Keratinocyte (primary cell): ENCODE measurements at regions not wholly inside any gene's neighbourhood (a gene's known extent, or its start where the extent isn't known, plus 50 kb on each side); places are given as distances from the start of the nearest gene placed in this dataset.
A peak's percentile ranks its signal among the peaks of the same experiment; 100 is the strongest.

Source experiments
- DNase-seq: peaks from one replicate; pipeline ENCODE4 v3.0.0-alpha.2; 2011; ENCODE audit warnings: low read depth, missing footprints, low spot score
- FAIRE-seq: peaks from 2 replicates; lab custom pipeline; 2011; peaks lifted over from hg19 to GRCh38; lab: Jason Lieb, UNC
- H2AFZ ChIP-seq: 2 replicates; pipeline ENCODE4 v1.6.0; 2012; ENCODE audit warnings: low read length, control low read depth, inconsistent platforms; ENCODE audit not compliant: control insufficient read depth
- H3K27ac ChIP-seq: 2 replicates; pipeline ENCODE4 v1.5.1; 2011; ENCODE audit warnings: low read length; ENCODE audit not compliant: control insufficient read depth, insufficient read depth
- H3K27me3 ChIP-seq: 3 replicates; pipeline ENCODE4 v1.6.0; 2011; ENCODE audit warnings: low read length; ENCODE audit not compliant: control insufficient read depth, insufficient read depth; ENCODE audit errors: extremely low read depth
- H3K36me3 ChIP-seq, 2 experiments: 2 replicates in 1 of 2; 3 replicates in 1 of 2; pipeline ENCODE4 v1.5.1; 2011; ENCODE audit warnings: low read length in 2 of 2, mild to moderate bottlenecking in 1 of 2; ENCODE audit not compliant: control insufficient read depth in 2 of 2, insufficient read depth in 2 of 2; ENCODE audit errors: extremely low read depth in 1 of 2
- H3K4me1 ChIP-seq: 3 replicates; pipeline ENCODE4 v1.5.1; 2011; ENCODE audit warnings: low read length; ENCODE audit not compliant: control insufficient read depth, insufficient read depth; ENCODE audit errors: extremely low read depth
- H3K4me2 ChIP-seq: 3 replicates; pipeline ENCODE4 v1.6.0; 2011; ENCODE audit warnings: low read depth, low read length; ENCODE audit not compliant: control insufficient read depth, insufficient read depth; ENCODE audit errors: extremely low read depth
- H3K4me3 ChIP-seq, 3 experiments: fragments of 200-600 bp in 1 of 3; sonication (generic) in 1 of 3; 2 replicates in 2 of 3; 3 replicates in 1 of 3; pipeline ENCODE4 v1.5.1; 2011 to 2016; ENCODE audit warnings: low read length in 3 of 3, mild to moderate bottlenecking in 3 of 3, control low read depth in 2 of 3, inconsistent platforms in 1 of 3, low read depth in 1 of 3, mixed read lengths in 1 of 3, mixed run types in 1 of 3, moderate library complexity in 1 of 3; ENCODE audit not compliant: control insufficient read depth in 2 of 3, insufficient read depth in 2 of 3; ENCODE audit errors: extremely low read depth in 1 of 3
- H3K79me2 ChIP-seq: 2 replicates; pipeline ENCODE4 v1.6.0; 2012; ENCODE audit warnings: low read length; ENCODE audit not compliant: control insufficient read depth, insufficient read depth
- H3K9ac ChIP-seq: 3 replicates; pipeline ENCODE4 v1.6.0; 2011; ENCODE audit warnings: low read length; ENCODE audit not compliant: control insufficient read depth, insufficient read depth; ENCODE audit errors: extremely low read depth
- H3K9me1 ChIP-seq: 3 replicates; pipeline ENCODE4 v1.6.0; 2011; ENCODE audit warnings: low read length; ENCODE audit not compliant: control insufficient read depth, insufficient read depth; ENCODE audit errors: extremely low read depth
- H3K9me3 ChIP-seq: 2 replicates; pipeline ENCODE4 v1.5.1; 2012; ENCODE audit warnings: low read depth, low read length; ENCODE audit not compliant: control insufficient read depth
- H4K20me1 ChIP-seq: 3 replicates; pipeline ENCODE4 v1.6.0; 2011; ENCODE audit warnings: low read length; ENCODE audit not compliant: control insufficient read depth, insufficient read depth; ENCODE audit errors: extremely low read depth
- EZH2 ChIP-seq: IDR thresholded peaks from one replicate; pipeline ENCODE4 v1.6.1; 2012; ENCODE audit warnings: inconsistent platforms, mild to moderate bottlenecking, low read length, moderate library complexity
- dilution Hi-C: fragments of 300-500 bp; cut with MboI; formaldehyde crosslinking; loops from one replicate; pipeline ENCODE4 v1.7.0; 2020; ENCODE audit warnings: low sequenced_read_pairs; ENCODE audit not compliant: extremely low pct_ligation_motif_present
- TF ChIP-seq, protein P1 (sequence below), 3 experiments: IDR thresholded peaks in 1 of 3; conservative IDR thresholded peaks in 1 of 3; optimal IDR thresholded peaks in 1 of 3; 2 replicates in 2 of 3; 3 replicates in 1 of 3; pipeline versions ENCODE3 to v1.5.1; 2011; ENCODE audit warnings: low read length in 3 of 3, mild to moderate bottlenecking in 3 of 3, moderate library complexity in 2 of 3, control low read depth in 1 of 3, inconsistent platforms in 1 of 3; ENCODE audit not compliant: insufficient read depth in 2 of 3; ENCODE audit errors: extremely low read depth in 1 of 3

- H3K9ac ChIP-seq: no peak overlapping the region
- H3K4me3 ChIP-seq: peak overlapping the region; percentile 5 to 27 (median 12)
- H3K36me3 ChIP-seq: no peaks in the 10 kb centered on the region
Observed at GRCh38 chr5:176133289-176133870, 104.8 kb upstream of the SIMC1 start.

DNA sequence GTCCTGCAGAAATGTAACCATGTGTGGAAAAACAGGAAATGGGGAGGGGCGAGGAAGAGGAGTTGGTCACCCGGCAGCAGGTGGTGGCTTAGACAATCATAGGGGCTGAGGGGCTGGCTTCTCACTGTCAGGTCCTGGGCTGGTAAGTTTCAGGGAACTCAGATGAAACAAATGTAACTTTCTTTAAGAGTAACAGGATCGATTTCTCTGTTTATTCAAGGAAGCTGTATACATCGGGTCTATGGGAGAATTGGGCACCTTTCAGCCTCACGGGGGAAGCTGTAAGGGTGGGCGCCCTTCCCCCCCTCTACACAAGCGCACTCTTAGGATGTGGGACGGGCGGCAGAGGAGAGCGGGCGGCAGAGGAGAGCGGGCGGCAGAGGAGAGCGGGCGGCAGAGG lies 104.3 kb upstream of the SIMC1 start:
- H3K79me2 ChIP-seq: no peaks in the 10 kb centered on the region
- peaks cover 2% of the 10 kb centered on the region for H3K4me1 ChIP-seq
- DNase-seq (no peak), FAIRE-seq (no peak)
- H3K36me3 ChIP-seq: no peaks in the 10 kb centered on the region
- no peak overlapping the region for H3K4me3 ChIP-seq
- no peak overlapping the region for H3K9ac ChIP-seq
- no peaks in the 10 kb centered on the region for H4K20me1 ChIP-seq
- no peaks in the 10 kb centered on the region for H3K9me3 ChIP-seq
- TF ChIP-seq, protein P1, sequence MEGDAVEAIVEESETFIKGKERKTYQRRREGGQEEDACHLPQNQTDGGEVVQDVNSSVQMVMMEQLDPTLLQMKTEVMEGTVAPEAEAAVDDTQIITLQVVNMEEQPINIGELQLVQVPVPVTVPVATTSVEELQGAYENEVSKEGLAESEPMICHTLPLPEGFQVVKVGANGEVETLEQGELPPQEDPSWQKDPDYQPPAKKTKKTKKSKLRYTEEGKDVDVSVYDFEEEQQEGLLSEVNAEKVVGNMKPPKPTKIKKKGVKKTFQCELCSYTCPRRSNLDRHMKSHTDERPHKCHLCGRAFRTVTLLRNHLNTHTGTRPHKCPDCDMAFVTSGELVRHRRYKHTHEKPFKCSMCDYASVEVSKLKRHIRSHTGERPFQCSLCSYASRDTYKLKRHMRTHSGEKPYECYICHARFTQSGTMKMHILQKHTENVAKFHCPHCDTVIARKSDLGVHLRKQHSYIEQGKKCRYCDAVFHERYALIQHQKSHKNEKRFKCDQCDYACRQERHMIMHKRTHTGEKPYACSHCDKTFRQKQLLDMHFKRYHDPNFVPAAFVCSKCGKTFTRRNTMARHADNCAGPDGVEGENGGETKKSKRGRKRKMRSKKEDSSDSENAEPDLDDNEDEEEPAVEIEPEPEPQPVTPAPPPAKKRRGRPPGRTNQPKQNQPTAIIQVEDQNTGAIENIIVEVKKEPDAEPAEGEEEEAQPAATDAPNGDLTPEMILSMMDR (optimal IDR thresholded peaks at IDR 0.05 in 1 of 3, IDR thresholded peaks at IDR 0.05 in 1 of 3, conservative IDR thresholded peaks at IDR 0.05 in 1 of 3; ENCODE audit: extremely low read depth in 1 of 3, insufficient read depth in 2 of 3, low read length in 3 of 3): no peak
- peak; percentile 45 for TF ChIP-seq EZH2
- H3K27me3 ChIP-seq: peaks cover 6% of the 10 kb centered on the region
- no peak overlapping the region for H2AFZ ChIP-seq
- dilution Hi-C loops: no loop called here
- no peaks in the 10 kb centered on the region for H3K9me1 ChIP-seq
- no peak overlapping the region for H3K27ac ChIP-seq
- H3K4me2 ChIP-seq: no peak overlapping the region

More at GRCh38 chr5:176133289-176133870, 104.8 kb upstream of the SIMC1 start:
- dilution Hi-C loops: no loop called here
- Histone ChIP-seq H3K27me3 (peaks cover 6% of the 10 kb centered on the region), H3K9me3 (no peaks in the 10 kb centered on the region), H4K20me1 (no peaks in the 10 kb centered on the region), H3K9me1 (no peaks in the 10 kb centered on the region), H3K4me1 (peaks cover 2% of the 10 kb centered on the region), H3K79me2 (no peaks in the 10 kb centered on the region), H2AFZ (peak overlapping the region; percentile 30), H3K4me2 (peak overlapping the region; percentile 43), H3K27ac (no peak overlapping the region)
- no peak for FAIRE-seq
- DNase-seq: no peak
- TF ChIP-seq, protein P1 (optimal IDR thresholded peaks at IDR 0.05 in 1 of 3, IDR thresholded peaks at IDR 0.05 in 1 of 3, conservative IDR thresholded peaks at IDR 0.05 in 1 of 3; ENCODE audit: extremely low read depth in 1 of 3, insufficient read depth in 2 of 3, low read length in 3 of 3): no peak
- TF ChIP-seq EZH2: no peak
